Parathyroid adenoma (tissue), 2 donors: ENCODE measurements at regions not wholly inside any gene's neighbourhood (a gene's known extent, or its start where the extent isn't known, plus 50 kb on each side); places are given as distances from the start of the nearest gene placed in this dataset.

Source experiments
- H2AFZ ChIP-seq: fragments of 300-600 bp; sonication (generic); one replicate; pipeline ENCODE4 v1.7.0; 2017; ENCODE audit warnings: antibody characterized with exemption, mild to moderate bottlenecking
- H3K27ac ChIP-seq: fragments of 300-600 bp; sonication (generic); one replicate; pipeline ENCODE4 v1.7.0; 2017
- H3K27me3 ChIP-seq: fragments of 300-600 bp; sonication (generic); one replicate; pipeline ENCODE4 v1.7.0; 2017; ENCODE audit warnings: low read length; ENCODE audit not compliant: control insufficient read depth, insufficient read depth
- H3K36me3 ChIP-seq: fragments of 300-600 bp; sonication (generic); one replicate; pipeline ENCODE4 v1.7.0; 2017; ENCODE audit warnings: low read length; ENCODE audit not compliant: control insufficient read depth, insufficient read depth
- H3K4me1 ChIP-seq: fragments of 300-600 bp; sonication (generic); one replicate; pipeline ENCODE4 v1.7.0; 2017; ENCODE audit warnings: control low read depth
- H3K4me2 ChIP-seq: fragments of 300-600 bp; sonication (generic); one replicate; pipeline ENCODE4 v1.7.0; 2017; ENCODE audit warnings: low read length
- H3K4me3 ChIP-seq: fragments of 300-600 bp; sonication (generic); one replicate; pipeline ENCODE4 v1.7.0; 2017; ENCODE audit warnings: low read depth, low read length
- H3K79me2 ChIP-seq: fragments of 300-600 bp; sonication (generic); one replicate; pipeline ENCODE4 v1.7.0; 2017; ENCODE audit warnings: control low read depth
- H3K9ac ChIP-seq: fragments of 300-600 bp; sonication (generic); one replicate; pipeline ENCODE4 v1.7.0; 2017; ENCODE audit warnings: mild to moderate bottlenecking
- H3K9me3 ChIP-seq: fragments of 300-600 bp; sonication (generic); one replicate; pipeline ENCODE4 v1.7.0; 2017; ENCODE audit warnings: low read length; ENCODE audit not compliant: control insufficient read depth
- TF ChIP-seq, protein P1 (sequence below): fragments of 300-600 bp; sonication (generic); IDR thresholded peaks from one replicate; pipeline ENCODE4 v1.7.0; 2017; ENCODE audit warnings: antibody characterized with exemption, mild to moderate bottlenecking
- donor health status: primary hyperparathyroidism.

DNA sequence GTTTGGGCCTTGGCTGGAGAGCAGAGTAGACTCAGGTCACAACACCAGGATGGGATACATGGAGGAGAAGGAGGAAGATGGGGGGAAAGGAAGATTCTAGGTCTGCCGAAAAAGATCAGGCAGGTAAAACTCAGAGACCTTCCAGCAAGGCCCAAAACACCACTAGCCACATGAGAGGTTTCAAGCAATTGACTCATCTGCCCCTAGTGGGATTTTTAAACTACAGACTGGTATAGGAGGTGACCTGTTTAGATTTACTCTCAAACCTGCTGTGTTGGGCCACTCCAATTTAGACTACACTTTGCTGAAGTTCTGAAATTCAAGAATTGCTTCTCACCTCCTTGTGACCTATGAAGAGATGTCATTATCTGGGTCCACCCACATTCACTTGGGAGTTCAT, 236.9 kb upstream of the SASH1 start:
- Histone ChIP-seq H3K27me3 (no peaks in the 10 kb centered on the region), H3K4me1 (peaks cover 11% of the 10 kb centered on the region), H3K79me2 (no peaks in the 10 kb centered on the region), H3K4me3 (no peak overlapping the region), H3K27ac (no peak overlapping the region), H3K9me3 (no peaks in the 10 kb centered on the region), H2AFZ (no peak overlapping the region), H3K9ac (no peak overlapping the region), H3K36me3 (no peaks in the 10 kb centered on the region), H3K4me2 (no peak overlapping the region)
- TF ChIP-seq, protein P1, sequence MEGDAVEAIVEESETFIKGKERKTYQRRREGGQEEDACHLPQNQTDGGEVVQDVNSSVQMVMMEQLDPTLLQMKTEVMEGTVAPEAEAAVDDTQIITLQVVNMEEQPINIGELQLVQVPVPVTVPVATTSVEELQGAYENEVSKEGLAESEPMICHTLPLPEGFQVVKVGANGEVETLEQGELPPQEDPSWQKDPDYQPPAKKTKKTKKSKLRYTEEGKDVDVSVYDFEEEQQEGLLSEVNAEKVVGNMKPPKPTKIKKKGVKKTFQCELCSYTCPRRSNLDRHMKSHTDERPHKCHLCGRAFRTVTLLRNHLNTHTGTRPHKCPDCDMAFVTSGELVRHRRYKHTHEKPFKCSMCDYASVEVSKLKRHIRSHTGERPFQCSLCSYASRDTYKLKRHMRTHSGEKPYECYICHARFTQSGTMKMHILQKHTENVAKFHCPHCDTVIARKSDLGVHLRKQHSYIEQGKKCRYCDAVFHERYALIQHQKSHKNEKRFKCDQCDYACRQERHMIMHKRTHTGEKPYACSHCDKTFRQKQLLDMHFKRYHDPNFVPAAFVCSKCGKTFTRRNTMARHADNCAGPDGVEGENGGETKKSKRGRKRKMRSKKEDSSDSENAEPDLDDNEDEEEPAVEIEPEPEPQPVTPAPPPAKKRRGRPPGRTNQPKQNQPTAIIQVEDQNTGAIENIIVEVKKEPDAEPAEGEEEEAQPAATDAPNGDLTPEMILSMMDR: no peak

DNA sequence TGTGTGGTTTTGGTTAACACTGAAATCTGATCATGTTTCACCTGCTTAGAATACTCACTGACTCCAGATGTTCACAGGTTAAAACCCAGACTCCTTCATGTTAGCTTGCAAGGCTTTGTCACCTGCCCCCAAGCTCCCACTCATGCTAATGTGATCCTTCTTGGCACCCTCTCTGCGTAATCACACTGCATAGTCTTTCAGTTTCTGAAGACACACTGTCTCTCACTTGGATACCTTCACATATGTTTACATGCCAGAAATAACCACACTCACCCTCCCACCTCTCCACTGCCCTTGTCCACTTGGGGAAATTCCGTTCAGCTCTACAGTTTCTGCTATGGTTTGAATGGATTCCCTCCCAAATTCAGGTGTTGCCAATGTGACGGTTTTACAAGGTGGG, 234.7 kb upstream of the SASH1 start:
- H3K4me3 ChIP-seq: no peak overlapping the region
- H2AFZ ChIP-seq: no peak overlapping the region
- H3K9me3 ChIP-seq: no peaks in the 10 kb centered on the region
- H3K4me1 ChIP-seq: peaks cover 9% of the 10 kb centered on the region
- H3K4me2 ChIP-seq: no peak overlapping the region
- no peaks in the 10 kb centered on the region for H3K36me3 ChIP-seq
- TF ChIP-seq, protein P1: no peak
- no peaks in the 10 kb centered on the region for H3K79me2 ChIP-seq
- no peaks in the 10 kb centered on the region for H3K27me3 ChIP-seq
- H3K27ac ChIP-seq: no peak overlapping the region
- no peak overlapping the region for H3K9ac ChIP-seq

DNA sequence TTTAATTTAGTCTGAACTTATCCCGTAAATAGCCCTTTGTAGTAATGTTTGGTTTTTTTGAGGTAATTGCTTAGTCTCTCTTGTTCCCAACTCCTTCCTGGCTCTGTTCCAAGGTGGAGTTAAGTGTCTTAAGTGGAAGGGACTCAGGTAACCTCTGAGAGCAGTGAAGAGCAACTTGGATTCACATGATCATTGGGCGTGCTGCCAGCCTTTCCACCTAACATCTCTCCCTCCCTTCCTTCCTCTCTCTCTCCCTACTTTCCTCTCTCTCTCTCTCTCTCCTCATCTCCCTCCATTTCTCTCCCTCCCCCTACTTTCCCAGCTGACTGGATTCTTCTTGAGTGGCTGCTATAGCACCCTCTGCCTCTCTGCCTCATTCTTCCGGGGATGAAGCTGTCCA, 232.9 kb upstream of the SASH1 start:
- Histone ChIP-seq H3K27me3 (no peaks in the 10 kb centered on the region), H2AFZ (no peak overlapping the region), H3K36me3 (no peaks in the 10 kb centered on the region), H3K9me3 (no peaks in the 10 kb centered on the region), H3K4me1 (peaks cover 9% of the 10 kb centered on the region), H3K4me2 (no peak overlapping the region), H3K27ac (no peak overlapping the region), H3K4me3 (no peak overlapping the region), H3K9ac (no peak overlapping the region), H3K79me2 (no peaks in the 10 kb centered on the region)
- TF ChIP-seq, protein P1: no peak

DNA sequence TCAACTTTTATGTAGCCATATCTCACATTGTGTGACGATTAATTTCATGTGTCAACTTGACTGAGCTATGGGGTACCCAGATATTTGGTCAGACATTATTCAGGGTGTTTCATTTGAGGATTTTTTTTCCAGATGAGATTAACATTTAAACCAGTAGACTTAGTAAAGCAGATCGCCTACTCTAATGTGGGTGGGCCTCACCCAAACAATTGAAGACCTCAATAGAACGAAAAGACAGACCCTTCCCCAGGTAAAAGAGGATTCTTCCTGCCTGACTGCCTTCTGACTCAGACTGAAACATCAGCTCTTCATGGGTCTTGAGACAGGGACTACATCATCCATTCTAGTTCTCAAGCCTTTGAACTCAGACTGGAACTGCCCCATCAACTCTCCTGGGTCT, 231.7 kb upstream of the SASH1 start:
- Histone ChIP-seq H3K4me2 (no peak overlapping the region), H2AFZ (no peak overlapping the region), H3K79me2 (no peaks in the 10 kb centered on the region), H3K4me1 (peaks cover 9% of the 10 kb centered on the region), H3K36me3 (no peaks in the 10 kb centered on the region), H3K9ac (no peak overlapping the region), H3K4me3 (no peak overlapping the region), H3K27ac (no peak overlapping the region), H3K27me3 (no peaks in the 10 kb centered on the region), H3K9me3 (no peaks in the 10 kb centered on the region)
- TF ChIP-seq, protein P1: no peak

DNA sequence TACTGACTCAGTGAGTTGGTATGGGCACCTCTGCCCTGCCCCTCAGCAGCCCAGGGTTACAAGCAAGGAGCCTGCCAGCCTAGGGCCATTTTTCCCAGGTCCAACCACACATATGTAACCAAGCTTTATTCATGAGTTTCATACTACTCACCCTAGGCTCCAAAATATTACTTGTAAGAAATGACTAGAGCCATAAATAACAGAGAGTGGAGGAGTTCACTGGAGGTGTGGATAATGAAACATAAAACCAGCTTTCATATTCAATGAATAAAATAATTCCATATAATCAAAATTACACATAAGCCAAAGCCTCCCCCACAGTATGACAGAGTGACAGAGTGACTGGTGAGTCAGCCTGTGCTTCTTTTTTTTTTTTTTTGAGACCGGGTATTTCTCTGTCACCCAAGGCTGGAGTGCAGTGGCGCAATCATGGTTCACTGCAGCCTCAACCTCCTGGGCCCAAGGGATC, 229.8 kb upstream of the SASH1 start:
- H2AFZ ChIP-seq: no peak overlapping the region
- no peak overlapping the region for H3K9ac ChIP-seq
- no peaks in the 10 kb centered on the region for H3K79me2 ChIP-seq
- H3K9me3 ChIP-seq: no peaks in the 10 kb centered on the region
- no peak overlapping the region for H3K4me2 ChIP-seq
- H3K4me3 ChIP-seq: no peak overlapping the region
- no peaks in the 10 kb centered on the region for H3K36me3 ChIP-seq
- no peak overlapping the region for H3K27ac ChIP-seq
- TF ChIP-seq, protein P1: no peak
- no peaks in the 10 kb centered on the region for H3K27me3 ChIP-seq
- peaks cover 9% of the 10 kb centered on the region for H3K4me1 ChIP-seq
